Endothelial cell of umbilical vein (primary cell): ENCODE measurements at regions not wholly inside any gene's neighbourhood (a gene's known extent, or its start where the extent isn't known, plus 50 kb on each side); places are given as distances from the start of the nearest gene placed in this dataset.

ENCODE experiments used
- BruUV-seq: library from RNA; stranded (reverse); fragments of 400-500 nt; replicated peaks from 2 replicates; lab custom pipeline; 2021; lab: Mats Ljungman, UMichigan
- CTCF ChIA-PET: fragments of 300-600, 350-600 bp; sonication (Branson Sonifier 250); formaldehyde crosslinking; loops from one replicate; lab custom pipeline; 2021; ENCODE audit warnings: antibody characterized with exemption, inconsistent platforms; lab: Charles Lee
- POLR2A ChIA-PET: fragments of 300-600, 350-600 bp; sonication (Branson Sonifier 250); formaldehyde crosslinking; loops from one replicate; lab custom pipeline; 2021; ENCODE audit warnings: antibody characterized with exemption, inconsistent platforms; lab: Charles Lee
- DNase-seq: peaks from one replicate; pipeline ENCODE4 v3.0.0-alpha.2; 2011; ENCODE audit warnings: low read depth, low spot score
- FAIRE-seq: peaks from 2 replicates; lab custom pipeline; 2011; peaks lifted over from hg19 to GRCh38; lab: Jason Lieb, UNC
- H2AFZ ChIP-seq: 2 replicates; pipeline ENCODE4 v1.6.0; 2012; ENCODE audit warnings: low read depth, low read length, control low read depth, inconsistent platforms
- H3K27ac ChIP-seq: 2 replicates; pipeline ENCODE4 v1.5.1; 2011; ENCODE audit warnings: low read depth, mild to moderate bottlenecking, control low read depth, low read length, moderate library complexity; ENCODE audit not compliant: insufficient read depth
- H3K27me3 ChIP-seq, 2 experiments: 2 replicates each; pipeline versions ENCODE4 v1.6.0 to v1.6.1; 2011; ENCODE audit warnings: low read length in 2 of 2, mixed read lengths in 1 of 2; ENCODE audit not compliant: control insufficient read depth in 2 of 2, insufficient read depth in 2 of 2
- H3K36me3 ChIP-seq, 2 experiments: 2 replicates in 1 of 2; 3 replicates in 1 of 2; pipeline ENCODE4 v1.5.1; 2011; ENCODE audit warnings: low read length in 2 of 2, mild to moderate bottlenecking in 1 of 2, moderate library complexity in 1 of 2; ENCODE audit not compliant: control insufficient read depth in 2 of 2, insufficient read depth in 2 of 2; ENCODE audit errors: extremely low read depth in 1 of 2
- H3K4me1 ChIP-seq: 3 replicates; pipeline ENCODE4 v1.5.1; 2011; ENCODE audit warnings: mild to moderate bottlenecking, low read length; ENCODE audit not compliant: control insufficient read depth, insufficient read depth; ENCODE audit errors: extremely low read depth
- H3K4me2 ChIP-seq: 2 replicates; pipeline ENCODE4 v1.6.1; 2011; ENCODE audit warnings: low read length, control low read depth, mixed read lengths; ENCODE audit not compliant: insufficient read depth
- H3K4me3 ChIP-seq, 3 experiments: fragments of 200-600 bp in 1 of 3; sonication (generic), shearing (Covaris generic) in 1 of 3; replicated peaks in 1 of 3; 2 replicates each; pipeline ENCODE4 v1.5.1; 2011 to 2016; ENCODE audit warnings: control low read depth in 3 of 3, low read length in 3 of 3, mild to moderate bottlenecking in 2 of 3, inconsistent platforms in 1 of 3, low read depth in 1 of 3, moderate library complexity in 1 of 3; ENCODE audit not compliant: insufficient read depth in 1 of 3
- H3K79me2 ChIP-seq: 2 replicates; pipeline ENCODE4 v1.6.0; 2012; ENCODE audit warnings: low read length, inconsistent platforms; ENCODE audit not compliant: control insufficient read depth, insufficient read depth
- H3K9ac ChIP-seq: replicated peaks from 2 replicates; pipeline ENCODE3; 2011; ENCODE audit warnings: low read length, control low read depth; ENCODE audit not compliant: insufficient read depth; ENCODE audit errors: extremely low read depth
- H3K9me1 ChIP-seq: replicated peaks from 3 replicates; pipeline ENCODE4 v1.6.0; 2011; ENCODE audit warnings: mild to moderate bottlenecking, low read length; ENCODE audit not compliant: control insufficient read depth, insufficient read depth; ENCODE audit errors: extremely low read depth
- H3K9me3 ChIP-seq: replicated peaks from 2 replicates; pipeline ENCODE4 v1.5.1; 2012; ENCODE audit warnings: low read length, inconsistent platforms; ENCODE audit not compliant: control insufficient read depth, insufficient read depth
- H4K20me1 ChIP-seq: replicated peaks from 2 replicates; pipeline ENCODE3; 2011; ENCODE audit warnings: mild to moderate bottlenecking, low read length; ENCODE audit not compliant: control insufficient read depth, insufficient read depth; ENCODE audit errors: extremely low read depth
- EZH2 ChIP-seq: IDR thresholded peaks from 2 replicates; pipeline ENCODE4 v1.6.1; 2012; ENCODE audit warnings: borderline replicate concordance, low read depth, mild to moderate bottlenecking, moderate library complexity, low read length, inconsistent platforms; ENCODE audit not compliant: severe bottlenecking
- GATA2 ChIP-seq: IDR thresholded peaks from 2 replicates; pipeline ENCODE4 v1.7.0; 2011; ENCODE audit warnings: low read depth, mild to moderate bottlenecking, moderate library complexity, mixed read lengths, low read length; ENCODE audit not compliant: insufficient read length, insufficient read depth
- MYC ChIP-seq: IDR thresholded peaks from one replicate; pipeline ENCODE4 v1.6.1; 2011; ENCODE audit warnings: mild to moderate bottlenecking, low read depth, low read length
- POLR2AphosphoS5 ChIP-seq: IDR thresholded peaks from 2 replicates; pipeline ENCODE4 v1.6.1; 2012; ENCODE audit warnings: low read depth, mild to moderate bottlenecking, control low read depth, low read length, moderate library complexity; ENCODE audit not compliant: insufficient read depth
- dilution Hi-C: fragments of 300-500 bp; cut with MboI; formaldehyde crosslinking; loops from one replicate; pipeline ENCODE4 v1.15.0; 2019; ENCODE audit warnings: low sequenced_read_pairs; ENCODE audit not compliant: extremely low pct_ligation_motif_present
- intact Hi-C: fragments of 100-400 bp; cut with micrococcal nuclease; formaldehyde crosslinking; loops from one replicate; pipeline ENCODE4 v1.10.0; 2022
- TF ChIP-seq, protein P1 (sequence below), 2 donors: IDR thresholded peaks; 1 replicate in 1 of 2; 2 replicates in 1 of 2; pipeline ENCODE4 v1.5.1; 2011; ENCODE audit warnings: low read length in 2 of 2, mild to moderate bottlenecking in 2 of 2, moderate library complexity in 2 of 2, control low read depth in 1 of 2, inconsistent platforms in 1 of 2, low read depth in 1 of 2; ENCODE audit not compliant: insufficient read depth in 1 of 2; ENCODE audit errors: extremely low read depth in 1 of 2

GRCh38 chr5:36741128-36741527, 134.7 kb downstream of the SLC1A3 start:
- no peak overlapping the region for H3K4me2 ChIP-seq
- dilution Hi-C loops (no loop called here), intact Hi-C loops (loop anchor here (5.0 kb wide), 1 partner anchor 506 kb away; the partner anchor contains the start of gene CPLANE1)
- FAIRE-seq (no peak), DNase-seq (no peak)
- no TSS peak for BruUV-seq
- H3K9me1 ChIP-seq, result no peaks in the 10 kb centered on the region
- H3K79me2 ChIP-seq, result no peaks in the 10 kb centered on the region
- H3K4me3 ChIP-seq, result no peak overlapping the region
- no peaks in the 10 kb centered on the region for H3K36me3 ChIP-seq
- ChIA-PET CTCF (interaction anchor here (0.6 to 4.2 kb wide), 4 partner anchors 20 to 609 kb away, joined by 3 to 57 read pairs (median 12); no protein-coding TSS in a partner anchor), POLR2A (no interaction called here)
- H3K27me3 ChIP-seq, result peaks cover 19 to 22% of the 10 kb centered on the region in 2 experiments
- H3K4me1 ChIP-seq, result peaks cover 4% of the 10 kb centered on the region
- no peaks in the 10 kb centered on the region for H4K20me1 ChIP-seq
- no peak overlapping the region for H3K27ac ChIP-seq
- H3K9ac ChIP-seq, result no peak overlapping the region
- no peak overlapping the region for H2AFZ ChIP-seq
- TF ChIP-seq MYC, result no peak
- TF ChIP-seq EZH2, result no peak
- TF ChIP-seq POLR2AphosphoS5, result no peak
- no peaks in the 10 kb centered on the region for H3K9me3 ChIP-seq

GRCh38 chr5:36743891-36744772, 132.4 kb upstream of the NIPBL start:
- Histone ChIP-seq H3K4me2 (peak overlapping the region; percentile 73), H3K4me1 (peaks cover 4% of the 10 kb centered on the region), H3K9ac (no peak overlapping the region), H3K4me3 (peak overlapping the region in 2 of 3 experiments; percentile 39 to 59), H3K9me3 (no peaks in the 10 kb centered on the region), H3K79me2 (no peaks in the 10 kb centered on the region), H4K20me1 (no peaks in the 10 kb centered on the region), H3K36me3 (no peaks in the 10 kb centered on the region), H3K27ac (no peak overlapping the region), H2AFZ (peak overlapping the region; percentile 75), H3K27me3 (peaks cover 25 to 29% of the 10 kb centered on the region in 2 experiments), H3K9me1 (no peaks in the 10 kb centered on the region)
- ChIA-PET POLR2A (no interaction called here), CTCF (interaction anchor here (0.6 to 2.3 kb wide), 17 partner anchors 9 to 262 kb away, joined by 3 to 20 read pairs (median 4); no protein-coding TSS in a partner anchor)
- intact Hi-C loops (loop anchor here (1.0 to 5.0 kb wide), 4 partner anchors 126 to 503 kb away; partner anchors contain the start of gene CPLANE1), dilution Hi-C loops (no loop called here)
- BruUV-seq, result no TSS peak
- DNase-seq, result no peak
- peak; percentile 77 for FAIRE-seq
- no peak for TF ChIP-seq GATA2
- TF ChIP-seq, protein P1, sequence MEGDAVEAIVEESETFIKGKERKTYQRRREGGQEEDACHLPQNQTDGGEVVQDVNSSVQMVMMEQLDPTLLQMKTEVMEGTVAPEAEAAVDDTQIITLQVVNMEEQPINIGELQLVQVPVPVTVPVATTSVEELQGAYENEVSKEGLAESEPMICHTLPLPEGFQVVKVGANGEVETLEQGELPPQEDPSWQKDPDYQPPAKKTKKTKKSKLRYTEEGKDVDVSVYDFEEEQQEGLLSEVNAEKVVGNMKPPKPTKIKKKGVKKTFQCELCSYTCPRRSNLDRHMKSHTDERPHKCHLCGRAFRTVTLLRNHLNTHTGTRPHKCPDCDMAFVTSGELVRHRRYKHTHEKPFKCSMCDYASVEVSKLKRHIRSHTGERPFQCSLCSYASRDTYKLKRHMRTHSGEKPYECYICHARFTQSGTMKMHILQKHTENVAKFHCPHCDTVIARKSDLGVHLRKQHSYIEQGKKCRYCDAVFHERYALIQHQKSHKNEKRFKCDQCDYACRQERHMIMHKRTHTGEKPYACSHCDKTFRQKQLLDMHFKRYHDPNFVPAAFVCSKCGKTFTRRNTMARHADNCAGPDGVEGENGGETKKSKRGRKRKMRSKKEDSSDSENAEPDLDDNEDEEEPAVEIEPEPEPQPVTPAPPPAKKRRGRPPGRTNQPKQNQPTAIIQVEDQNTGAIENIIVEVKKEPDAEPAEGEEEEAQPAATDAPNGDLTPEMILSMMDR (IDR thresholded peaks at IDR 0.05; ENCODE audit: extremely low read depth in 1 of 2, insufficient read depth in 1 of 2, low read depth in 1 of 2, low read length in 2 of 2), result peak; percentile 59 to 73
